Transverse colon (tissue), 4 donors: ENCODE measurements at regions not wholly inside any gene's neighbourhood (a gene's known extent, or its start where the extent isn't known, plus 50 kb on each side); places are given as distances from the start of the nearest gene placed in this dataset.

Experiments used
- CTCF ChIP-seq, 5 experiments: fragments of 200-600 bp in 3 of 5; fragments of 450-650 bp in 2 of 5; sonication (generic) in 3 of 5; IDR thresholded peaks; 1 replicate in 2 of 5; 2 replicates in 3 of 5; pipeline ENCODE4 v1.5.1; 2016 to 2017; ENCODE audit warnings: antibody characterized with exemption in 5 of 5, inconsistent platforms in 3 of 5, mild to moderate bottlenecking in 2 of 5, moderate library complexity in 1 of 5
- EP300 ChIP-seq: sonication (generic); formaldehyde crosslinking; IDR thresholded peaks from one replicate; pipeline ENCODE4 v1.6.1; 2017; ENCODE audit warnings: antibody characterized with exemption, low read depth
- POLR2A ChIP-seq: fragments of 450-650 bp; IDR thresholded peaks from one replicate; pipeline ENCODE4 v1.6.1; 2016; ENCODE audit warnings: antibody characterized with exemption, mild to moderate bottlenecking, moderate library complexity
- POLR2AphosphoS5 ChIP-seq, 3 donors: sonication (generic); formaldehyde crosslinking; IDR thresholded peaks; one replicate each; pipeline ENCODE4 v1.6.1; 2016; ENCODE audit warnings: antibody characterized with exemption in 3 of 3

- no peak for TF ChIP-seq CTCF (IDR thresholded peaks at IDR 0.05)
- no peak for TF ChIP-seq POLR2A
- no peak for TF ChIP-seq EP300
- no peak for TF ChIP-seq POLR2AphosphoS5 (IDR thresholded peaks at IDR 0.05)
Observed at GRCh38 chr6:91590191-91590590, 1003.3 kb upstream of the MAP3K7 start.
